T-cell (primary cell): ENCODE measurements at regions not wholly inside any gene's neighbourhood (a gene's known extent, or its start where the extent isn't known, plus 50 kb on each side); places are given as distances from the start of the nearest gene placed in this dataset.

Source experiments
- ATAC-seq, 4 experiments: fragments of 200-7000 bp in 3 of 4; fragments of 150-1000 bp in 1 of 4; cut with Tn5 transposase; replicated peaks in 1 of 4; 1 replicate in 3 of 4; 2 replicates in 1 of 4; pipeline ENCODE4 v1.10.0; 2021; ENCODE audit warnings: moderate library complexity in 3 of 4, mild to moderate bottlenecking in 2 of 4, moderate number of reproducible peaks in 1 of 4
- CTCF ChIA-PET, 2 donors: fragments of 300-600 bp; sonication (Branson Sonifier 250); formaldehyde crosslinking; loops; one replicate each; lab custom pipeline; 2022; ENCODE audit warnings: antibody characterized with exemption in 2 of 2; lab: Charles Lee
- POLR2A ChIA-PET, 2 donors: fragments of 300-600 bp; sonication (Branson Sonifier 250); formaldehyde crosslinking; loops; one replicate each; lab custom pipeline; 2022; ENCODE audit warnings: antibody characterized with exemption in 2 of 2; lab: Charles Lee
- DNase-seq, 35 experiments: peaks; one replicate each; pipeline versions ENCODE4 v3.0.0 to v3.0.0-alpha.2; 2013 to 2023
- H3K27ac ChIP-seq: one replicate; pipeline ENCODE4 v1.5.1; 2013; ENCODE audit warnings: low read length
- H3K27me3 ChIP-seq, 2 experiments: replicated peaks in 1 of 2; 1 replicate in 1 of 2; 2 replicates in 1 of 2; pipeline versions ENCODE4 v1.6.1 to v1.7.0; 2013; ENCODE audit warnings: low read length in 1 of 2, mixed read lengths in 1 of 2; ENCODE audit not compliant: control insufficient read depth in 2 of 2, insufficient read depth in 2 of 2; ENCODE audit errors: extremely low read depth in 1 of 2
- H3K36me3 ChIP-seq, 2 donors: 1 replicate in 1 of 2; 2 replicates in 1 of 2; pipeline versions ENCODE4 v1.6.1 to v1.7.0; 2013; ENCODE audit warnings: low read length in 1 of 2; ENCODE audit not compliant: control insufficient read depth in 2 of 2, insufficient read depth in 1 of 2; ENCODE audit errors: extremely low read depth in 1 of 2
- H3K4me1 ChIP-seq, 2 experiments: 1 replicate in 1 of 2; 2 replicates in 1 of 2; pipeline versions ENCODE4 v1.6.1 to v1.7.0; 2013; ENCODE audit warnings: low read length in 2 of 2, mixed read lengths in 1 of 2; ENCODE audit not compliant: insufficient read depth in 2 of 2, control insufficient read depth in 1 of 2; ENCODE audit errors: extremely low read depth in 1 of 2
- H3K4me3 ChIP-seq, 2 donors: 1 replicate in 1 of 2; 2 replicates in 1 of 2; pipeline versions ENCODE4 v1.5.1 to v1.7.0; 2013; ENCODE audit warnings: mild to moderate bottlenecking in 2 of 2, low read length in 1 of 2, moderate library complexity in 1 of 2; ENCODE audit not compliant: control insufficient read depth in 1 of 2; ENCODE audit errors: extremely low read depth in 1 of 2
- H3K9me3 ChIP-seq: 2 replicates; pipeline ENCODE4 v1.7.0; 2013
- H3K27ac Mint-ChIP-seq, 2 donors: one replicate each; pipeline ENCODE4 v1.8.0; 2020 to 2021; ENCODE audit warnings: mild to moderate bottlenecking in 2 of 2, mixed read lengths in 2 of 2
- H3K27me3 Mint-ChIP-seq, 2 donors: one replicate each; pipeline ENCODE4 v1.8.0; 2021 to 2022; ENCODE audit warnings: mixed read lengths in 2 of 2
- H3K36me3 Mint-ChIP-seq: one replicate; pipeline ENCODE4 v1.8.0; 2021; ENCODE audit warnings: mixed read lengths
- H3K4me1 Mint-ChIP-seq, 3 donors: one replicate each; pipeline ENCODE4 v1.8.0; 2020 to 2022; ENCODE audit warnings: mixed read lengths in 3 of 3, mild to moderate bottlenecking in 1 of 3
- H3K4me3 Mint-ChIP-seq, 3 donors: one replicate each; pipeline ENCODE4 v1.8.0; 2020 to 2022; ENCODE audit warnings: mild to moderate bottlenecking in 3 of 3, mixed read lengths in 3 of 3, moderate library complexity in 3 of 3
- H3K9me3 Mint-ChIP-seq, 3 donors: one replicate each; pipeline ENCODE4 v1.8.0; 2020 to 2022; ENCODE audit warnings: mixed read lengths in 3 of 3
- WGBS: methylation state at CpG from one replicate; pipeline ENCODE4 v1.1.5; 2013; ENCODE audit warnings: missing lambda C conversion rate; ENCODE audit not compliant: insufficient coverage; 5-methylcytosine and 5-hydroxymethylcytosine counted together

- Mint-ChIP-seq H3K4me1 (no peaks in the 10 kb centered on the region), H3K9me3 (peaks cover 0 to 4% (median 0%) of the 10 kb centered on the region in 3 donors), H3K36me3 (no peaks in the 10 kb centered on the region), H3K27ac (no peak overlapping the region), H3K4me3 (no peak overlapping the region), H3K27me3 (no peaks in the 10 kb centered on the region)
- Histone ChIP-seq H3K9me3 (no peaks in the 10 kb centered on the region), H3K27me3 (no peaks in the 10 kb centered on the region), H3K36me3 (no peaks in the 10 kb centered on the region), H3K4me1 (no peaks in the 10 kb centered on the region), H3K27ac (no peak overlapping the region), H3K4me3 (no peak overlapping the region)
- no peak for ATAC-seq
- no peak for DNase-seq
- WGBS, result no CpG with 5 or more reads among the region's 1 CpG
- ChIA-PET CTCF (no interaction called here), POLR2A (no interaction called here)
These were observed 363.8 kb upstream of the TRIB2 start for GRCh38 chr2:12352889-12353288.

- no peaks in the 10 kb centered on the region for H3K4me1 ChIP-seq
- H3K27me3 ChIP-seq, result no peaks in the 10 kb centered on the region
- POLR2A ChIA-PET, result no interaction called here
- Mint-ChIP-seq H3K4me3 (no peak overlapping the region), H3K4me1 (peaks cover 3 to 7% (median 5%) of the 10 kb centered on the region in 3 donors), H3K9me3 (peaks cover 3 to 9% (median 7%) of the 10 kb centered on the region in 3 donors), H3K27ac (no peak overlapping the region), H3K36me3 (peaks cover 5% of the 10 kb centered on the region), H3K27me3 (no peaks in the 10 kb centered on the region)
- H3K9me3 ChIP-seq, result no peaks in the 10 kb centered on the region
- H3K4me3 ChIP-seq, result no peak overlapping the region
- ATAC-seq (no peak), DNase-seq (no peak)
- no peaks in the 10 kb centered on the region for H3K36me3 ChIP-seq
- CTCF ChIA-PET, result no interaction called here
- H3K27ac ChIP-seq, result no peak overlapping the region
- 100% methylated on average over 1 of the region's 4 CpGs for WGBS
These were observed 355.2 kb upstream of the TRIB2 start for GRCh38 chr2:12361506-12361905.

GRCh38 chr2:12363138-12363537 is 353.6 kb upstream of the TRIB2 start:
- H3K27me3 Mint-ChIP-seq, result no peaks in the 10 kb centered on the region
- ATAC-seq (no peak), DNase-seq (no peak)
- Histone ChIP-seq H3K9me3 (no peaks in the 10 kb centered on the region), H3K4me3 (no peak overlapping the region), H3K27me3 (no peaks in the 10 kb centered on the region), H3K27ac (no peak overlapping the region), H3K4me1 (no peaks in the 10 kb centered on the region), H3K36me3 (no peaks in the 10 kb centered on the region)
- peaks cover 5% of the 10 kb centered on the region for H3K36me3 Mint-ChIP-seq
- H3K27ac Mint-ChIP-seq, result no peak overlapping the region
- peaks cover 3 to 7% (median 6%) of the 10 kb centered on the region in 3 donors for H3K4me1 Mint-ChIP-seq
- ChIA-PET CTCF (no interaction called here), POLR2A (no interaction called here)
- WGBS, result 93% methylated on average over 1 of the region's 3 CpGs
- peaks cover 3 to 12% (median 9%) of the 10 kb centered on the region in 3 donors for H3K9me3 Mint-ChIP-seq
- H3K4me3 Mint-ChIP-seq, result no peak overlapping the region

- ATAC-seq (no peak), DNase-seq (no peak)
- Histone ChIP-seq H3K27ac (no peak overlapping the region), H3K4me1 (no peaks in the 10 kb centered on the region), H3K9me3 (no peaks in the 10 kb centered on the region), H3K36me3 (no peaks in the 10 kb centered on the region), H3K4me3 (no peak overlapping the region), H3K27me3 (no peaks in the 10 kb centered on the region)
- Mint-ChIP-seq H3K36me3 (peaks cover 5% of the 10 kb centered on the region), H3K27ac (no peak overlapping the region), H3K4me1 (peaks cover 3 to 7% (median 3%) of the 10 kb centered on the region in 3 donors), H3K4me3 (no peak overlapping the region), H3K27me3 (no peaks in the 10 kb centered on the region), H3K9me3 (peaks cover 3 to 12% (median 9%) of the 10 kb centered on the region in 3 donors)
- ChIA-PET POLR2A (no interaction called here), CTCF (no interaction called here)
- no CpG with 5 or more reads among the region's 1 CpG for WGBS
These were observed 353.2 kb upstream of the TRIB2 start for GRCh38 chr2:12363569-12363968.

- Mint-ChIP-seq H3K9me3 (peaks cover 1 to 12% (median 9%) of the 10 kb centered on the region in 3 donors), H3K4me1 (peaks cover 0 to 7% (median 0%) of the 10 kb centered on the region in 3 donors), H3K27me3 (no peaks in the 10 kb centered on the region), H3K36me3 (peaks cover 5% of the 10 kb centered on the region), H3K27ac (no peak overlapping the region), H3K4me3 (no peak overlapping the region)
- Histone ChIP-seq H3K27me3 (no peaks in the 10 kb centered on the region), H3K4me3 (no peak overlapping the region), H3K27ac (no peak overlapping the region), H3K36me3 (no peaks in the 10 kb centered on the region), H3K9me3 (no peaks in the 10 kb centered on the region), H3K4me1 (no peaks in the 10 kb centered on the region)
- WGBS, result no CpG with 5 or more reads among the region's 3 CpGs
- DNase-seq, result no peak
- ChIA-PET CTCF (no interaction called here), POLR2A (no interaction called here)
- ATAC-seq, result no peak
These were observed 347.2 kb upstream of the TRIB2 start for GRCh38 chr2:12369566-12369965.

- Mint-ChIP-seq H3K4me1 (peaks cover 8 to 13% (median 9%) of the 10 kb centered on the region in 3 donors), H3K9me3 (peaks cover 0 to 3% (median 0%) of the 10 kb centered on the region in 3 donors), H3K27ac (peak overlapping the region in 1 of 2 donors; percentile 64), H3K36me3 (no peaks in the 10 kb centered on the region), H3K27me3 (no peaks in the 10 kb centered on the region), H3K4me3 (peak overlapping the region in 1 of 3 donors; percentile 12)
- no peak overlapping the region for H3K27ac ChIP-seq
- no peaks in the 10 kb centered on the region for H3K27me3 ChIP-seq
- POLR2A ChIA-PET, result no interaction called here
- no peaks in the 10 kb centered on the region for H3K4me1 ChIP-seq
- no peak for ATAC-seq
- H3K36me3 ChIP-seq, result no peaks in the 10 kb centered on the region
- CTCF ChIA-PET, result no interaction called here
- 100% methylated on average over 1 of the region's 1 CpG for WGBS
- H3K4me3 ChIP-seq, result no peak overlapping the region
- DNase-seq, result no peak
- H3K9me3 ChIP-seq, result no peaks in the 10 kb centered on the region
These were observed 340.7 kb upstream of the TRIB2 start for GRCh38 chr2:12376025-12376424.

- Histone ChIP-seq H3K36me3 (no peaks in the 10 kb centered on the region), H3K4me1 (no peaks in the 10 kb centered on the region), H3K27me3 (no peaks in the 10 kb centered on the region), H3K4me3 (no peak overlapping the region), H3K9me3 (no peaks in the 10 kb centered on the region), H3K27ac (no peak overlapping the region)
- ChIA-PET CTCF (no interaction called here), POLR2A (no interaction called here)
- H3K4me1 Mint-ChIP-seq, result peaks cover 8 to 9% (median 8%) of the 10 kb centered on the region in 3 donors
- no peaks in the 10 kb centered on the region for H3K27me3 Mint-ChIP-seq
- H3K27ac Mint-ChIP-seq, result no peak overlapping the region
- no peaks in the 10 kb centered on the region for H3K36me3 Mint-ChIP-seq
- no peak for DNase-seq
- H3K4me3 Mint-ChIP-seq, result no peak overlapping the region
- no CpG with 5 or more reads among the region's 1 CpG for WGBS
- H3K9me3 Mint-ChIP-seq, result peaks cover 0 to 3% (median 0%) of the 10 kb centered on the region in 3 donors
- ATAC-seq, result no peak
These were observed 337.6 kb upstream of the TRIB2 start for GRCh38 chr2:12379143-12379542.
